NCI-H1436 (cell line): ENCODE measurements at regions not wholly inside any gene's neighbourhood (a gene's known extent, or its start where the extent isn't known, plus 50 kb on each side); places are given as distances from the start of the nearest gene placed in this dataset.
"Not testable (repeated sequence)": the region's sequence is repeated elsewhere in the genome, so short reads cannot be mapped to it uniquely, and the experiment has no call there.

Experiments
- DNase-seq: peaks from one replicate; lab custom pipeline; 2025; lab: John Stamatoyannopoulos, UW

- DNase-seq = no peak
Measured at GRCh38 chr11:134512571-134513538, 100.8 kb upstream of the B3GAT1 start.

GRCh38 chr11:134512061-134512460 is 100.0 kb upstream of the B3GAT1 start:
- DNase-seq = no peak

- no peak for DNase-seq
Measured at GRCh38 chr11:134511255-134511654, 99.2 kb upstream of the B3GAT1 start.

GRCh38 chr11:134510233-134511040 is 98.4 kb upstream of the B3GAT1 start:
- DNase-seq = no peak

GRCh38 chr11:134509381-134510232 is 97.6 kb upstream of the B3GAT1 start:
- DNase-seq = no peak

- no peak for DNase-seq
Measured at GRCh38 chr11:134508219-134508990, 96.4 kb upstream of the B3GAT1 start.

- DNase-seq = no peak
Measured at GRCh38 chr11:134506046-134506445, 94.0 kb upstream of the B3GAT1 start.

- DNase-seq = no peak
Measured at GRCh38 chr11:134505125-134505524, 93.1 kb upstream of the B3GAT1 start.

- no peak for DNase-seq
Measured at GRCh38 chr11:134504146-134504905, 92.3 kb upstream of the B3GAT1 start.

- DNase-seq = no peak
Measured at GRCh38 chr11:134503596-134503995, 91.6 kb upstream of the B3GAT1 start.

GRCh38 chr11:134503100-134503499 is 91.1 kb upstream of the B3GAT1 start:
- DNase-seq = no peak

GRCh38 chr11:134502153-134502550 is 90.1 kb upstream of the B3GAT1 start:
- DNase-seq = no peak

GRCh38 chr11:134501406-134502152 is 89.5 kb upstream of the B3GAT1 start:
- no peak for DNase-seq

GRCh38 chr11:134500621-134501020 is 88.6 kb upstream of the B3GAT1 start:
- DNase-seq = no peak

- no peak for DNase-seq
Measured at GRCh38 chr11:134499990-134500389, 87.9 kb upstream of the B3GAT1 start.

GRCh38 chr11:134498326-134499139 is 86.5 kb upstream of the B3GAT1 start:
- DNase-seq = no peak

- no peak for DNase-seq
Measured at GRCh38 chr11:134497586-134497985, 85.5 kb upstream of the B3GAT1 start.

GRCh38 chr11:134496058-134496457 is 84.0 kb upstream of the B3GAT1 start:
- not testable (repeated sequence) for DNase-seq

- not testable (repeated sequence) for DNase-seq
Measured at GRCh38 chr11:134494395-134494794, 82.4 kb upstream of the B3GAT1 start.
